ENCODE measurements at regions not wholly inside any gene's neighbourhood (a gene's known extent, or its start where the extent isn't known, plus 50 kb on each side); places are given as distances from the start of the nearest gene placed in this dataset.

- Mint-ChIP-seq H3K27ac (no peak overlapping the region), H3K9me3 (no peaks in the 10 kb centered on the region), H3K27me3 (ENCODE audit: insufficient read depth, low read depth) (peaks cover 2% of the 10 kb centered on the region), H3K4me1 (peaks cover 2% of the 10 kb centered on the region), H3K4me3 (no peak overlapping the region), H3K36me3 (no peaks in the 10 kb centered on the region)
- no peak overlapping the region for H3K4me3 ChIP-seq
- no peak overlapping the region for H3K27ac ChIP-seq
- H3K27me3 ChIP-seq: no peaks in the 10 kb centered on the region
- no peak overlapping the region for H3K9ac ChIP-seq
- H3K4me1 ChIP-seq: no peaks in the 10 kb centered on the region
- H2AFZ ChIP-seq (replicated peaks): no peak overlapping the region
- H3K36me3 ChIP-seq: no peaks in the 10 kb centered on the region
- no peaks in the 10 kb centered on the region for H4K20me1 ChIP-seq (ENCODE audit: low read depth)
- no peak for DNase-seq (ENCODE audit: low spot score)
- no peaks in the 10 kb centered on the region for H3K9me3 ChIP-seq (ENCODE audit: low read depth)
- H3K4me2 ChIP-seq: no peak overlapping the region
- TF ChIP-seq EZH2 (IDR thresholded peaks at IDR 0.05) (no peak), EZH2phosphoT487 (IDR thresholded peaks at IDR 0.05) (no peak), CTCF (IDR thresholded peaks at IDR 0.05) (no peak)
- no peaks in the 10 kb centered on the region for H3F3A ChIP-seq (ENCODE audit: low read depth)
- H3K79me2 ChIP-seq (ENCODE audit: low read depth): no peaks in the 10 kb centered on the region
Observed at GRCh38 chr12:77228376-77228775, 163.0 kb upstream of the E2F7 start.

- Histone ChIP-seq H2AFZ (replicated peaks) (no peak overlapping the region), H3F3A (ENCODE audit: low read depth) (no peaks in the 10 kb centered on the region), H3K9me3 (ENCODE audit: low read depth) (no peaks in the 10 kb centered on the region), H3K36me3 (no peaks in the 10 kb centered on the region), H3K4me1 (no peaks in the 10 kb centered on the region), H3K27ac (no peak overlapping the region), H3K79me2 (ENCODE audit: low read depth) (no peaks in the 10 kb centered on the region), H4K20me1 (ENCODE audit: low read depth) (no peaks in the 10 kb centered on the region), H3K9ac (no peak overlapping the region), H3K4me2 (no peak overlapping the region), H3K27me3 (no peaks in the 10 kb centered on the region), H3K4me3 (no peak overlapping the region)
- H3K4me1 Mint-ChIP-seq: peaks cover 2% of the 10 kb centered on the region
- TF ChIP-seq EZH2phosphoT487 (IDR thresholded peaks at IDR 0.05) (no peak), CTCF (IDR thresholded peaks at IDR 0.05) (no peak), EZH2 (IDR thresholded peaks at IDR 0.05) (no peak)
- no peak for DNase-seq (ENCODE audit: low spot score)
- H3K27me3 Mint-ChIP-seq (ENCODE audit: insufficient read depth, low read depth): peaks cover 2% of the 10 kb centered on the region
- no peak overlapping the region for H3K27ac Mint-ChIP-seq
- H3K9me3 Mint-ChIP-seq: no peaks in the 10 kb centered on the region
- H3K36me3 Mint-ChIP-seq: no peaks in the 10 kb centered on the region
- no peak overlapping the region for H3K4me3 Mint-ChIP-seq
Observed at GRCh38 chr12:77226368-77226767, 161.0 kb upstream of the E2F7 start.

DNA sequence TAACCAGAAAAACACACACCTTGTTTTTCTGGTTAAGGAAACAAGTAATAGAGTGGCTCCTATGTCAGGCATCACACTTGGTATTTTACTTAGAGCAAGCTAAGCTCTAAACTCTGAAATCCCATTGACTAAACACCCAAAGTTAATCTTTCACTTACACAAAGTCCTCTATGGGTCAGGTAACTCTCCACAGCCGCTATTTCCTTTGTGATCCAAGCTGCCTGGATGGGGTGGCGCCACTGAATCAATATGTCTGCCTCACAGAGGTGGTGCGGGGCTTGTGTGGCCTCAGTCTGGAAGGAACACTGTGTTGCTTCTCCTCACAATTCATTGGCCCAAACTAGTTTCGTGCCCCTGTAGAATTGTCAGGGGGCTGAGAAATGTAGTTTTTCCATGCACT is 160.0 kb upstream of the E2F7 start:
- no peak overlapping the region for H3K27ac Mint-ChIP-seq

More for the DNA sequence above, 160.0 kb upstream of the E2F7 start:
- Mint-ChIP-seq H3K9me3 (no peaks in the 10 kb centered on the region), H3K27me3 (ENCODE audit: insufficient read depth, low read depth) (peaks cover 2% of the 10 kb centered on the region), H3K4me3 (no peak overlapping the region), H3K4me1 (peaks cover 2% of the 10 kb centered on the region), H3K36me3 (no peaks in the 10 kb centered on the region)
- H4K20me1 ChIP-seq (ENCODE audit: low read depth): no peaks in the 10 kb centered on the region
- H3K79me2 ChIP-seq (ENCODE audit: low read depth): no peaks in the 10 kb centered on the region
- no peak overlapping the region for H3K4me3 ChIP-seq
- no peak overlapping the region for H3K27ac ChIP-seq
- DNase-seq (ENCODE audit: low spot score): peak; percentile 27
- H2AFZ ChIP-seq (replicated peaks): no peak overlapping the region
- H3K9me3 ChIP-seq (ENCODE audit: low read depth): no peaks in the 10 kb centered on the region
- TF ChIP-seq EZH2 (IDR thresholded peaks at IDR 0.05) (no peak), CTCF (IDR thresholded peaks at IDR 0.05) (no peak), EZH2phosphoT487 (IDR thresholded peaks at IDR 0.05) (no peak)
- no peak overlapping the region for H3K9ac ChIP-seq
- no peaks in the 10 kb centered on the region for H3K36me3 ChIP-seq
- no peaks in the 10 kb centered on the region for H3K4me1 ChIP-seq
- no peaks in the 10 kb centered on the region for H3F3A ChIP-seq (ENCODE audit: low read depth)
- H3K27me3 ChIP-seq: no peaks in the 10 kb centered on the region
- H3K4me2 ChIP-seq: no peak overlapping the region

Data from neural progenitor cell (in vitro differentiated cells).